ENCODE measurements at regions not wholly inside any gene's neighbourhood (a gene's known extent, or its start where the extent isn't known, plus 50 kb on each side); places are given as distances from the start of the nearest gene placed in this dataset.

GRCh38 chr6:156107624-156108101 is 652.0 kb upstream of the NOX3 start:
- DNase-seq, result no peak

- DNase-seq, result no peak
Observed at GRCh38 chr6:156102129-156102528, 646.5 kb upstream of the NOX3 start.

GRCh38 chr6:156098839-156099238 is 643.2 kb upstream of the NOX3 start:
- DNase-seq, result no peak

GRCh38 chr6:156087487-156087886 is 631.8 kb upstream of the NOX3 start:
- DNase-seq, result no peak

- DNase-seq, result no peak
Observed at GRCh38 chr6:156082012-156082411, 626.4 kb upstream of the NOX3 start.

GRCh38 chr6:156080371-156080770 is 624.7 kb upstream of the NOX3 start:
- DNase-seq, result no peak

GRCh38 chr6:156068881-156069280 is 613.2 kb upstream of the NOX3 start:
- no peak for DNase-seq

GRCh38 chr6:156065849-156066248 is 610.2 kb upstream of the NOX3 start:
- DNase-seq, result no peak

GRCh38 chr6:156062091-156062563 is 606.5 kb upstream of the NOX3 start:
- no peak for DNase-seq

GRCh38 chr6:156061465-156061864 is 605.8 kb upstream of the NOX3 start:
- no peak for DNase-seq

GRCh38 chr6:156060013-156060412 is 604.4 kb upstream of the NOX3 start:
- DNase-seq, result no peak

GRCh38 chr6:156058356-156058755 is 602.7 kb upstream of the NOX3 start:
- no peak for DNase-seq

GRCh38 chr6:156057869-156058268 is 602.2 kb upstream of the NOX3 start:
- no peak for DNase-seq

- DNase-seq, result no peak
Observed at GRCh38 chr6:156056085-156056484, 600.4 kb upstream of the NOX3 start.

GRCh38 chr6:156053626-156054025 is 598.0 kb upstream of the NOX3 start:
- no peak for DNase-seq

- no peak for DNase-seq
Observed at GRCh38 chr6:156046841-156047449, 591.3 kb upstream of the NOX3 start.

- no peak for DNase-seq
Observed at GRCh38 chr6:156046268-156046665, 590.6 kb upstream of the NOX3 start.

GRCh38 chr6:156045401-156046267 is 590.0 kb upstream of the NOX3 start:
- DNase-seq, result no peak

- no peak for DNase-seq
Observed at GRCh38 chr6:156033598-156033997, 578.0 kb upstream of the NOX3 start.

- DNase-seq, result no peak
Observed at GRCh38 chr6:156031516-156031915, 575.9 kb upstream of the NOX3 start.

- DNase-seq, result no peak
Observed at GRCh38 chr6:156030053-156030452, 574.4 kb upstream of the NOX3 start.

GRCh38 chr6:156029286-156029985 is 573.8 kb upstream of the NOX3 start:
- no peak for DNase-seq

- no peak for DNase-seq
Observed at GRCh38 chr6:156028335-156029131, 572.9 kb upstream of the NOX3 start.
